GM18907 (cell line): ENCODE measurements at regions not wholly inside any gene's neighbourhood (a gene's known extent, or its start where the extent isn't known, plus 50 kb on each side); places are given as distances from the start of the nearest gene placed in this dataset.

Experiments
- ATAC-seq: cut with Tn5 transposase; IDR thresholded peaks from one replicate; pipeline ENCODE4 v1.9.1; 2021; ENCODE audit warnings: mild to moderate bottlenecking, moderate library complexity; ENCODE audit not compliant: unreplicated experiment

DNA sequence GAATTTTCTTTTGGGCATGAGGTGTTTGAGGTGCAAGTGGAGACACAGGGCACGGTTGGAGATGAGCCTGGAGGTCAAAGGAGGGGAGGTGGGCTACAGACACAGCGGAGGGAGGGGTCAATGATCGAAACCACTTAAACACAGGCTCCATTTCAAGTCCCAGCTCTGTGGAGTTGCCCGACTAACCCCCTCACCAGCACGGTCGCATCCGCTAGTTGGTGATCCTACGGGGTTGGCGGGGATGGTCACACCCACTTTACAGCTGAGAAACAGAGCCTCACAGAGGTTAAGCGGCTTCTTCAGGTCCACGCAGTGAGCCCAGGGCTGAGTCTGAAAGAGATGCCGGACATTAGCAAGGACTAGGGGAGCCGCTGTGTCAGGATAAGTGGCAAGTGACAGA, 60.1 kb upstream of the RUNX3 start:
- no peak for ATAC-seq

DNA sequence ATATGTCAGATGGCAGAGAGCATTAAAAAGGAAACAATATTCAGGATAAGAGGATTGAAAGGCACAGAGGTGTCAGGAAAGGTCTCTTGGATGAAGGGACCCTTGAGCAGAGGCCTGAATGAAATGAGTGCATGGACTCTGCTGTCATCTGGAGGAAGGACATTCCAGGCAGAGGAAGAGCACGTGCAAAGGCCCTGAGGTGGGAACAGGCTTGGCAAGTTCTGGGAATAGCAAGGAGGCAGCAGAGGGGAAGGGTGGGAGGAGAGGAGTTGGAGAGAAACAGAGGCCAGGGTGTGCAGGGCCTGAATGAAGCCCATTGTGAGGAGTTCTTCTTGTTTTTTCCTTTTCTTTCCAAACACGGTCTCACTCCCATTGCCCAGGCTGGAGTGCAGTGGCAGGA, 59.0 kb upstream of the RUNX3 start:
- no peak for ATAC-seq

DNA sequence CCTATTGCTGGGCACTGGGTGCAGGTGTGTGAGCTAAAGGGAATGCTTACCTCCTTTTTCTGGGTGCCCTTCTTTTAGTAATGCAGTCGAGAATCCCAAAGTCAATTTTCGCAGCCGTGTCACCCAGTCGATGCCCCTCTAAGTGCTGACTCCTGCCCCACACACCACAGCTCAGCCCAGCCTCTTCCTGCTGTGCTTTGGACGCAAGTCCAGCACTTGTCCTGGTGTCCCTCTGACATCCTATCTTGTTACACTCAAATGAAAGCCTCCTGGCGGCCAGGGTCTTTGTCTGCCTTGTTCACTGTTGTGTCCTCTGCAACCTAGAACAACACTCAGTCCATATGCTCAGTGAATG, 58.5 kb upstream of the RUNX3 start:
- ATAC-seq = no peak

DNA sequence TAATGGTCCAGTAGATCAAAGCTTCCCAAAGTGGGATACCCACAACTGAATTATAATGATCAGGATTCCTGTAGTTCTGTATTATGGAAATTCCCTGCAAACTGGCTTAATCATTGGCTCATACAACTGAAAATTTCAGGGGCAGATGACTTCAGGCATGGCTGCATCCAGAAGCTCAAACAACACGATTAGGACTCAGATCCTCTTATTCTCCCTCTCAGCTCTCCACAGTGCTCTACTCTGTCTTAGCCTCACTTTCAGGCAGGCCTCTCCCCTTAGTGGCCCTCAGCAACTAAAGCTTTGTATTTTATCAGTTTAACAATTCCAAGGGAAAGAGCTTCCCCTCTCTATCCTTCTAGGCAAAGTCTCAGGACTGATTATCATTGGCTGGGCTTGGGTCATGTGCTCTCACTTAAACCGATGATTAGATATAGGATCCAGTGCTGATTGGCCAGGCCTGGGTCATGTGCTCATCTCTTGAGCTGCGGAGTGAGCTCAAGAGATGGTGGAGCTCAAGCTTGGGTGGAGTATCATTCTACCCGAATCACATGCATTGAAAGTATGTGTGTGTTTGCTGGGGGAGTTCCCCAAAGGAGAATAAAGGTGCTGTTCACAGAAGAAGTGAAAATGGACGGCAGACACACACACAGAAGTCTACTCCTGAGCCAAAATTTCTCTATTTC, 57.9 kb upstream of the RUNX3 start:
- peak; percentile 41 for ATAC-seq

DNA sequence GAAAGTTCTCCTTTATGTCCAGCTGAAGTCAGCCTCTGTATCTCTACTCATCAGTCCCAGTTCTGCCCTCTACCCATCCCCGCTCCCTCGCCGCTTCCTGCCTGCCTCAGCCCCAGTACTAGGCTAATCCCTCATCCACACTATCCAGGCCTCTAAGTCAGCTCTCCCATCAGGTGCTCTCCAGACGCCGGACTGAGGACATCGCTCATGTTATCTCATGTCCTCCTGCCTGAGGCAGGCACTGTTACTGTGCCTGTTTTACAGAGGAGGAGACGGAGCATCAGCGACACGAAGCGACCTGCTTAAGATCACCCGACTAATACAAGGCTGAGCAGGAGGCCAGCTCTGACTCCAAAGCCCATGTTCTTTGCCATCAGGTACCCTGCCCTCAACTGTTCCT, 57.3 kb upstream of the RUNX3 start:
- no peak for ATAC-seq

DNA sequence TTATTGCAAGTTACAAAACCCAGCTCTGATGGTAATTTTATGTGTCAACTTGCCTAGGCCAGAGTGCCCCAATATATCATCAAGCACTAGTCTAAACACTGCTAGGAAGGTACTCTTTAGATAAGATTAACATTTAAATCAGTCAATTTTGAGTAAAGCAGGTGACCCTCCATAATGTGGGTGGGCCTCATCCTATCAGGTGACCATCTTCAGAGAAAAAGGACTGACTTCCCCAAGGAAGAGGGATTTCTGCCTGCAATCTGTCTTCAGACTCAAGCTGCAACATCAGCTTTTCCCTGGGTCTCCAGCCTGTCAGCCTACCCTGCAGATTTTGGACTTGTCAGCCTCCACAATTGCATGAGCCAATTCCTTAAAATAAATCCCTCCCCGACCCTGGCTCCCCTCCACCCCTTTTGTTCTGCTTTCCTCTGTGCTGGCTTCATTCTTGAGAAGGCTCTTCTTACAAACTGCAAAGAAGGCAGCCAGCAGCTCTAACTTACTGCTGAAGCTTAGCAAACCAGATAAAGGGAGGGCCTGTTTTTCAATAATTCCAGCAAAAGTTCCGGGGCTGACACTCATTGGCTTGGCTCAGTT, 56.4 kb upstream of the RUNX3 start:
- ATAC-seq = no peak

DNA sequence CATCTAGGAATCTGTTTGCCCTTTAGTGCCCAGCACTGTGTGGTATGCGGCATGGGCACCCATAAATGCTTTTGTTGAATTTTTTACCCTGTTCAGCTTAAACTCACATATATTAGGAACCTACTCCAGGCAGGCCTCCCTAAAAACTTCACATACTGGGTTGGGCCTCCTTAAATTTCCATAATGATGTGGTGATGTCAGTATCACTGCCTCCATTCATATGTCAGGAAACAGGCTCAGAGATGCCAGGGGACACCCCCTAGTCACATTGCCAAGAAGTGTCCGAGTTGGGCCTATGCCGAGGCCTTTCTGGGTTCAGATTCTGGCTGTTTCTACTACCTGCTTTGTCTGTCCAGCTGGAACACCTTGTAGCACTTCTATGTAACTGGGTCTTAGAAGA, 55.7 kb upstream of the RUNX3 start:
- no peak for ATAC-seq

DNA sequence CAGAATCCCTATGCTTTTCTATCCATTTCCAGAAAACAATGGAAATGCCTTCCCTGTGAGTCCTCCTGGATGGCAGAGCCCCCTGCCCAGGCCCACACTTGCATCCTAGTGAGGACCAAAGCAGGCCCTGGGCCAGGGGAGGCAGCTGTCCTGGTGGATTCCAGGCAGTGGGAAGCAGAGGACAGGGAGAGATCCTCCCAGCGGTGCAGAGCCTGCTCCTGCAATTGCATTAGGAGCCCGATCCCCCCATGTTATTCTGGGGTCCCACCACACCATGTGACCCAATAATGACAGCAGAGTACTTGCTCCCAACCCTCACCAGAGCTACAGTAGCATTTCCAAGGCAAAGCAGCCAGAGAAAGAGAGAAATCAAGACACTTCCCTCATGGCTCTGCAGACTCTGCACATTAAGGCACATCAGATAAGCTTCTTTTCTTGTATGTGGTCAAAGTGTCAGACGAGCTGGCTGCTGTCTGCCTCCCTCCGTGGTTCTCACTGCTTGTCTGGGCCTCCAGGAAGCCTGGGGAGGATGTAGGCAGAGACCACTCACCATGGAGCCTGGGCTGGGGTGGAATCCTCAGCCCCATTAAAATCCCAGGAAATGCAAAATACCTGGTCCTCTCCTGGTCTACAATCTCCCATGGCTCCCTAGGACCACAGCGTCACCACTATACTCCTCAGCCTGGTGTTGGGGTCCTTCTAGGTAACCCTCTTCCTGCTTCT, 54.9 kb upstream of the RUNX3 start:
- ATAC-seq = no peak

DNA sequence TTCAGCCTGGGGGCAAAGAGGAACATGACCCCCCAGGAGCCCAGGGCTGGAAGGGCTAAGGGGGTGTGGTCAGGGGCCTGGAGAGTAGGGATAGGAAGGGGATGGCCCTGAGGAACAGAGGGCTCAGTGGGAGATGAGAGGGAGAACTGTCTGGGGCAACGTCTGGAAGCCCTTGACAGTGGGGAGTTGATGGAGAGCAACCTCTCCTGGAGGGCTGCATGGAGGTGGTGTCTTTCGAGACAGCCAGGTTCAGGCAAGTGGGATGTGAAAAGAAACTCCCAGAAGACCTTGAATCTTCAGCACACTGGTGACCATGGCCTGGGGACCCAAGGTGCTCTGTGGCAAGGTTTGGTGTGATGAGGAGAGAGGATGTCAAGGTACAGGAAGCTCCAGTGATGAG, 54.2 kb upstream of the RUNX3 start:
- no peak for ATAC-seq

DNA sequence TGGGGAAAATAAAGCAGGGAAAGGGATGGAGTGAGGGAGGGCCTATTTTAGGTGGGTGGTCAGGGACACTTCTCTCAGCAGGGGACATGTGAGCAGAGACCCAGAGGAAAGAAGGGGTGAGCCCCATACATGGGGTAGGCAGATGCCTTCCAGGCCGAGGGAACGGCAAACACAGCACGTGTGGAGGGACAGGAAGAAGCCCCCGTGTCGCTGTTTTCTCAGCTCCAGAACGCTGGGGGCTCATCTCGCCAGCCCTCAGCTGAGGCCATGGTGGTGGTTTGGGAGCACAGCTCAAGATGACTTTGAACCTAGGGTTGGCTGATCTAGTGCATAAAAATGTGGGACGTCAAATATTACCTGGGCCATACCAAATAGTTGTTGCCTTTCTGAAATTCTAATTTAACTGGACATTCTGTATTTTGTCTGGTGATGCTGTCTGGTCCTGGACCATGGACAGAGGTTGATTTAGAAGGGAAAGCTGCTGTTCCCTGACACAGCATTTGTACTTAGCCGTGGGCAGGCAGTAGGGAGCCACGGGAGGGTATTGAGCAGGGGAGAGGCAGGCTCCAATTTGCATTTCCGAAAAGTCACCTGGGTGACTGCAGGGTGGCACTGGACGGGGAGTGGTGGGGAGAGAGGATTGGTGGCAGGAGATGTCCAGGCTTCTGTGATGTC, 53.1 kb upstream of the RUNX3 start:
- no peak for ATAC-seq

DNA sequence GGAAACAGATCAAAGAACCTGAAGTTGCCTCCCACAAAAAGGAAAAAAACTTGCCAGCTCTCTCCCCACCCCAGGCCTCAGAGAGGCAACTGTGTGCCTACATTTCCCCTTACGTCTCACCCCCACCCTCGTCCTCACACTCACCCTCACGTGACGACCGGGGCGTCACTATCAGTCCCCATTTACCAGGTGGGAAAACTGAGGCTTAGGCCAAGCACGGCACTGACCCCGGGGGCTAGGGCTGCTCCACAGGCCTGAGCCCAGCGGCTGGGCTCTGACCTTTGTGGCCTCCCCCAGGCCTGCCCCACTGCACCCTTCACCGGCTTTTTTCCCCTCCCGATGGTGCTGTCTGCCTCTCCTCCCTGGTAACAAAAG, 51.5 kb upstream of the RUNX3 start:
- no peak for ATAC-seq

DNA sequence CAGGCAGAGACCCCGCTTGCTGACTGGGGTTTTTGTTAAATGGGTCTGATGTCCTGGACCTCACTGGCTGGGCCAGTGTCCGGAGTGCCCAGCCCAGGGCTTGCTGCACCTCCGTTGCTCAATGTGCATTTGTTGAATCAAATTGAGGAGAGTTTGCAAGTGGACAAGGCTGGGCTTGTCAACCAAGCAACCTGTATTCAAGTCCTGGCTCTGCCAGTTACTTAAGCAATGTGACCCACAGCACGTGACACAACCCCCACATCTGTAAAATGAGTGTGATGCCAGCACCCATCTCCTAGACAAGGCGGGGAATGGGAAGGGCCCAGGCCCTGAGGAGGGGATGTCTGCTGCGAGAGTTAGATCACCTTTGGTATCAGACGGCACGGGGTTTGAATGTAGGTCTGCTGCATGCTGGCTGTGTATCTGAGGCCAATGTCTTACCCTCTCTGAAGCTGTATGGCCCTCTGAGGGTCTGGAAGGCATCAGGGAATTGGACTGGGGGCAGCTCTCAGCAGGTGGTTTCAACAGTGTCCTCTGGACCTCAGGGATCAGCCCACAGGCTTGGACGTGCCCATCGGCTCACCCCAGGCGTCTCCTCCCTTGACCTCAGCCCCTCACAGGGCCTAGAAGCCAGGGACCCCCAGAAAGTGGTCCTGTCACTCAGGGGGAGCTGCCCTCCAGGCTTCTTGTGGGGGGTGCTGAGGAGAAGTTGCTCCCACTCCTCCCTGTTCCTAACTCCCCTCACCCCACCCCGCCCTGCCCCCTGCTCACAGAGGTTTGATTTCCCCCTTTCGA, 51.0 kb upstream of the RUNX3 start:
- no peak for ATAC-seq
